ENCODE measurements at regions not wholly inside any gene's neighbourhood (a gene's known extent, or its start where the extent isn't known, plus 50 kb on each side); places are given as distances from the start of the nearest gene placed in this dataset.

DNA sequence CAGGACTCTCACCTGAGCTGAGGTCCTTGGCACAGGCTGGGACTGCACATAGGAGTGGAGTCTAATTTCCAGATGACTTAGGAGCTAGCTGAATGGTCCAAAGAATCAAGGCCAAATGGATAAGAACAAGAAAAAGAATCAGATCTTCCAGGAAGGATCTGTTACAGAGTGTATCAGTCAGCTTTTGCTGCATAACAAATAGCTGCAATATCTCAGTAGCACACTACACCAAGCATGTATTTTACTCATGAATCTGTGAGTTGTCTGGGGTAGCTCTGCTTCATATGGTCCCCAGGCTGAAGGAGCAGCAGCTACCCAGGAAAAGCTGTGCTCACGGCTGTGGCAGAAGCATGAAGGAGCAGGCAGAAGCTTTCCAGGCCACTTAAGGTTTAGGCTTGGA lies 60.6 kb upstream of the LOXL4 start:
- intact Hi-C loops (cut with micrococcal nuclease) = no loop called here
- ChIA-PET POLR2A (no interaction called here), CTCF (interaction anchor here (0.7 to 1.7 kb wide), 3 partner anchors 19 to 158 kb away, joined by 3 to 5 read pairs (median 4); no protein-coding TSS in a partner anchor)
- FAIRE-seq (no peak), DNase-seq (ENCODE audit: low read depth, low spot score) (no peak)
- H3K9me1 ChIP-seq (replicated peaks; ENCODE audit: control insufficient read depth, extremely low read depth, insufficient read depth, low read length) = no peaks in the 10 kb centered on the region
- no peak overlapping the region for H3K4me2 ChIP-seq (ENCODE audit: insufficient read depth, low read length)
- peaks cover 10 to 11% of the 10 kb centered on the region in 2 experiments for H3K27me3 ChIP-seq (ENCODE audit: control insufficient read depth in 2 of 2, insufficient read depth in 2 of 2, low read length in 2 of 2)
- no peak overlapping the region for H3K4me3 ChIP-seq (replicated peaks in 1 of 3; ENCODE audit: insufficient read depth in 1 of 3, low read depth in 1 of 3, low read length in 3 of 3)
- H3K27ac ChIP-seq (ENCODE audit: insufficient read depth, low read depth, low read length) = no peak overlapping the region
- no peak overlapping the region for H2AFZ ChIP-seq (ENCODE audit: low read depth, low read length)
- H3K9ac ChIP-seq (replicated peaks; ENCODE audit: extremely low read depth, insufficient read depth, low read length) = no peak overlapping the region
- no peaks in the 10 kb centered on the region for H3K4me1 ChIP-seq (ENCODE audit: control insufficient read depth, extremely low read depth, insufficient read depth, low read length)
- no peaks in the 10 kb centered on the region for H3K36me3 ChIP-seq (ENCODE audit: control insufficient read depth in 2 of 2, extremely low read depth in 1 of 2, insufficient read depth in 2 of 2, low read length in 2 of 2)
- TF ChIP-seq, protein P1, sequence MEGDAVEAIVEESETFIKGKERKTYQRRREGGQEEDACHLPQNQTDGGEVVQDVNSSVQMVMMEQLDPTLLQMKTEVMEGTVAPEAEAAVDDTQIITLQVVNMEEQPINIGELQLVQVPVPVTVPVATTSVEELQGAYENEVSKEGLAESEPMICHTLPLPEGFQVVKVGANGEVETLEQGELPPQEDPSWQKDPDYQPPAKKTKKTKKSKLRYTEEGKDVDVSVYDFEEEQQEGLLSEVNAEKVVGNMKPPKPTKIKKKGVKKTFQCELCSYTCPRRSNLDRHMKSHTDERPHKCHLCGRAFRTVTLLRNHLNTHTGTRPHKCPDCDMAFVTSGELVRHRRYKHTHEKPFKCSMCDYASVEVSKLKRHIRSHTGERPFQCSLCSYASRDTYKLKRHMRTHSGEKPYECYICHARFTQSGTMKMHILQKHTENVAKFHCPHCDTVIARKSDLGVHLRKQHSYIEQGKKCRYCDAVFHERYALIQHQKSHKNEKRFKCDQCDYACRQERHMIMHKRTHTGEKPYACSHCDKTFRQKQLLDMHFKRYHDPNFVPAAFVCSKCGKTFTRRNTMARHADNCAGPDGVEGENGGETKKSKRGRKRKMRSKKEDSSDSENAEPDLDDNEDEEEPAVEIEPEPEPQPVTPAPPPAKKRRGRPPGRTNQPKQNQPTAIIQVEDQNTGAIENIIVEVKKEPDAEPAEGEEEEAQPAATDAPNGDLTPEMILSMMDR (IDR thresholded peaks at IDR 0.05; ENCODE audit: extremely low read depth in 1 of 2, insufficient read depth in 1 of 2, low read depth in 1 of 2, low read length in 2 of 2) = no peak
- no peak for TF ChIP-seq MYC (IDR thresholded peaks at IDR 0.05; ENCODE audit: low read depth, low read length)
- TF ChIP-seq FOS (IDR thresholded peaks at IDR 0.05; ENCODE audit: borderline replicate concordance, insufficient read depth, low read length) = no peak
- no peak for TF ChIP-seq GATA2 (IDR thresholded peaks at IDR 0.05; ENCODE audit: insufficient read depth, insufficient read length, low read depth, low read length)
- TF ChIP-seq POLR2AphosphoS5 (IDR thresholded peaks at IDR 0.05; ENCODE audit: insufficient read depth, low read depth, low read length) = no peak
- no peak for TF ChIP-seq POLR2A (IDR thresholded peaks at IDR 0.05; ENCODE audit: low read depth, low read length)
- no peak for TF ChIP-seq JUN (IDR thresholded peaks at IDR 0.05; ENCODE audit: borderline replicate concordance, insufficient read depth, insufficient read length, low read depth)
- TF ChIP-seq, protein P2, sequence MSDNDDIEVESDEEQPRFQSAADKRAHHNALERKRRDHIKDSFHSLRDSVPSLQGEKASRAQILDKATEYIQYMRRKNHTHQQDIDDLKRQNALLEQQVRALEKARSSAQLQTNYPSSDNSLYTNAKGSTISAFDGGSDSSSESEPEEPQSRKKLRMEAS (IDR thresholded peaks at IDR 0.05; ENCODE audit: insufficient read depth, insufficient read length) = no peak
- no peak for TF ChIP-seq EZH2 (IDR thresholded peaks at IDR 0.05; ENCODE audit: borderline replicate concordance, low read depth, low read length, severe bottlenecking)
- no TSS peak for BruUV-seq (replicated peaks)
- no peaks in the 10 kb centered on the region for H3K9me3 ChIP-seq (replicated peaks; ENCODE audit: control insufficient read depth, insufficient read depth, low read length)
- dilution Hi-C loops (cut with MboI; ENCODE audit: extremely low pct_ligation_motif_present, low sequenced_read_pairs) = no loop called here
- H4K20me1 ChIP-seq (replicated peaks; ENCODE audit: control insufficient read depth, extremely low read depth, insufficient read depth, low read length) = no peaks in the 10 kb centered on the region
- H3K79me2 ChIP-seq (ENCODE audit: control insufficient read depth, insufficient read depth, low read length) = no peaks in the 10 kb centered on the region

All from endothelial cell of umbilical vein (primary cell).